ENCODE measurements at regions not wholly inside any gene's neighbourhood (a gene's known extent, or its start where the extent isn't known, plus 50 kb on each side); places are given as distances from the start of the nearest gene placed in this dataset.
"Not testable (repeated sequence)": the region's sequence is repeated elsewhere in the genome, so short reads cannot be mapped to it uniquely, and the experiment has no call there.

DNA sequence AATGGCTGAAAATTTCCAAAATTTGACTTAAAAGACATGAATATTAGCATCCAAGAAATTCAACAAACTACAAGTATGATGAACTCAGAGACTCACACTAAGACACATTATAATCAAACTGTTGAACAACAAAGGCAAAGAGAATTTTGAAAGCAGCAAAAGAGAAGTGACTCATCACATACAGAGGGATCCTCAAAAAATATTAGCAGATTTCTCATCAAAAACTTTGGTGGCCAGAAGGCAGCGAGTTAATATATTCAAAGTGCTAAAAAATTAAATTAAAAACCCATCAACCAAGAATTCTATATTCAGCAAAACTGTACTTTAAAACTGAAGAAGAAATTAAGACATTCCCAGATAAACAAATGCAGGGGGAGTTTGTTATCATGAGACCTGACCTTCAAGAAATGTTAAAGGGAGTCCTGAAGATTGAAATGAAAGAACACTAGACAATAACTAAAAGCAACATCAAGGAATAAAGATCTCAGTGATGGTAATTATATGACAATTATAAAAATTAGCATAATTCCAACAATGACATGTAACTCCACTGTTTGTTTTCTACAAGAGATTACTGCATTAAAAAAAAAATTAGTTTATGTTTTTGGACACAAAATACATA, 150.0 kb downstream of the RNASET2 start:
- DNase-seq (ENCODE audit: low read depth in 3 of 3) = no peak

DNA sequence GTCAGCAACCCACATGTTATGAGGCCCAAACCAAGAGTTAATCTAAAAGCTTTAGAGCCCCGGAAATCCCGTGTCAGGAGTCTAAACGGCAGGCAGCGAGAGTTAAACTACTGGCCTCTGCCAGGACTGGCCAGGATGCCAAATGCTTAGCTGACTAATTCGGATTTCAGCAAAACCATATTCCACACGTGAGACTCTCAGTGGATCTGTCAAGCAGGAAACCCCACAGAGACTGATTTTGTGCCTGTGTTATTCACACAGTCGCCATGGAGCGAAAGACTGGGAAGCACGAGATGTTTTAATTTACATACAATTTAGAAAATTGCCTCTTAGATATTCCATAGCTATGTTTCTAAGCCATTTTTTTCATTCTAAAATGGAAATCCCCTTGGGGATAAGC, 152.9 kb downstream of the RNASET2 start:
- DNase-seq (ENCODE audit: low read depth in 3 of 3) = no peak

DNA sequence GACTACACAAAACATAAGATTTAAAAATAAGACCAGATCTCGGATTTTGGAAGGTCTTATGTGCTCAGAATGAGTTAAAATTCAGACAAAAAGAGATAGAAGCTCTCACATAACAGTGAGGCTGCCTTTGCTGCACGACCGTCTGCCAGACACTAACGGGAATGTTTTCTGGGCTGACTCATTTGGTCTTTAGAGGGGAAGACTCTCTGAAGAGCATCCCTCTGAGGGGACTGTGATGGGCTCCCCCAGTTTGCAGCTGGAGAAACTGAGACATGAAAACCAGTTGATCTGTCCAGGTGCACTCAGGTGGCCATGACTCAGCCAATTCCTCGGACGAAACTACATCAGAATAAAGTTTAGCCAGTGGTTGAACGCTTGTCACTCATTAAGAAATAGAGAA, 153.9 kb downstream of the RNASET2 start:
- no peak for DNase-seq (ENCODE audit: low read depth in 3 of 3)

GRCh38 chr6:166800137-166800536, 156.2 kb downstream of the RNASET2 start:
- DNase-seq (ENCODE audit: low read depth in 3 of 3) = no peak

DNA sequence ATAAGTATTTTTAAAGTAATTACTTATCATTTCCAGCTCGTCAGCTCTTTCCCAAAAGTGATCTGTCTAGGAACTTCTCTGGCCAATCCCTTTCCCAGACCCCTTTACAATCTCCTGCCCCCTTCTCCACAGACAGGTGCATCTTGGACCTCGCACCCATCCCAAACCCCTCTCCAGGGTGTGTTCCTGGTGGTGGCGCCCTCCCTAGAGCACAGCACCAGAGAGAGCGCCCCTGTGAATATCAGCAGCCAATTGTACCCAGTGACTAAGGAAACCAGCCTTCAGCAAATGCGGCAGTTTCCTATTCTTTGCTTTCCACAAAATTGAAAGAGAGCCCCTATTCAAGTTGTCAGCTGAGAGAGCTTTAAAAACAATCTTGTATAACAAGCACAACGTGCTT, 157.7 kb downstream of the RNASET2 start:
- DNase-seq (ENCODE audit: low read depth in 3 of 3) = no peak

DNA sequence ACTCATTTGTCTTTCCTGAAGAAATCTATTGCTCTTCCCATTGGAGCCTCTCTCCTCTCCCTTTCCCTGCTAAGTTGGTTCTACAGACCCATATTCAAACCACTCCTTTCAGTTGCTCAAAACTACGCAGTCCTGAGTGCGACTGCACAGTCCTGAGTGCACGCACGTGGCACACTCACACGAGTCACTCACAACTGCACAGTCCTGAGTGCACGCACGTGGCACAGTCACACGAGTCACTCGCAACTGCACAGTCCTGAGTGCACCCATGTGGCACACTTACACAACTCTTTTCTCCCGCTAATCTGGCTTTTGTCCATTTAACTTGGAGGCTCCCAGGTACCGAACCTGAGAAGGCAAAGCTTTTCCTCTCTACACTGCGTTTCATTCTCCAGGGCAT, 159.7 kb downstream of the RNASET2 start:
- no peak for DNase-seq (ENCODE audit: low read depth in 3 of 3)

GRCh38 chr6:166795879-166796278, 160.5 kb downstream of the RNASET2 start:
- DNase-seq (ENCODE audit: low read depth in 3 of 3) = no peak

- not testable (repeated sequence) for DNase-seq (ENCODE audit: low read depth in 3 of 3)
Measured at GRCh38 chr6:166790808-166791207, 163.8 kb upstream of the RPS6KA2 start.

DNA sequence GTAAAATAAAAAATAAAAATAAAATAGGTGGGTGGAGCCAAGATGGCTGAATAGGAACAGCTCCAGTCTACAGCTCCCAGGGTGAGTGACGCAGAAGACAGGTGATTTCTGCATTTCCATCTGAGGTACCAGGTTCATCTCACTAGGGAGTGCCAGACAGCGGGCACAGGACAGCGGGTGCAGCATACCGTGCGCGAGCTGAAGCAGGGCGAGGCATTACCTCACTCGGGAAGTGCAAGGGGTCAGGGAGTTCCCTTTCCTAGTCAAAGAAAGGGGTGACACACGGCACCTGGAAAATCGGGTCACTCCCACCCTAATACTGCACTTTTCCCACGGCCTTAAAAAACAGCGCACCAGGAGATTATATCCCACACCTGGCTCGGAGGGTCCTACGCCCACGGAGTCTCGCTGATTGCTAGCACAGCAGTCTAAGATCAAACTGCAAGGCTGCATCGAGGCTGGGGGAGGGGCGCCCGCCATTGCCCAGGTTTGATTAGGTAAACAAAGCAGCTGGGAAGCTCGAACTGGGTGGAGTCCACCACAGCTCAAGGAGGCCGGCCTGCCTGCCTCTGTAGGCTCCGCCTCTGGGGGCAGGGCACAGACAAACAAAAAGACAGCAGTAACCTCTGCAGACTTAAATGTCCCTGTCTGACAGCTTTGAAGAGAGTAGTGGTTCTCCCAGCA, 161.9 kb upstream of the RPS6KA2 start:
- not testable (repeated sequence) for DNase-seq (ENCODE audit: low read depth in 3 of 3)

DNA sequence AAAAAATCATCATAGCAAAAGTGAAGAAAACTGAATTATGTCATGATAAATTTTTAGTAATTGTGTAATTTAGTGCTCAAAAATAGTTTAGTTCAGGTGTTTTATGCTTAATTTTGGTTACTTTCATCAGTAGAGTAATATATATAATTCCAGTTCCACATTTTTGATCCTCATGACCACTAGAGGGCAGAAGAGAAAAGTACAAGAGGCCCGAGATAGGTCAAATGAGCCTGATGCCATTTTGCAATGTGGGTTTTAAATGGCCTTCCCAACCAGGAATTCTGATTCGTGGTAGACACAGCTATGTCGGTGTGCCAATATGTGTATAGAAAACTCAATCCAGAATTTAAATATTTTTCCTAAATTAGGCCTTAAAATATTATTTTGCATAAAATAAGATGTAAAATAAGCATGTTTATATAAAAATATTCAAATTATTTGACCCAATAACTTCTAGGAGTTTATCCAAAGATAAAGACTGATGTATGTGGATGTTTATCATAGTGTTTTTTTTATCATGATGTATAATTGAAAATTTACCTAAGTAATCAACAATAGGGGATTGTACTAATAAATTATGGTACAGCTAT, 159.7 kb upstream of the RPS6KA2 start:
- peak in 1 of 3 donors; percentile 10 for DNase-seq (ENCODE audit: low read depth in 3 of 3)

GRCh38 chr6:166785131-166785530, 158.1 kb upstream of the RPS6KA2 start:
- DNase-seq (ENCODE audit: low read depth in 3 of 3) = no peak

DNA sequence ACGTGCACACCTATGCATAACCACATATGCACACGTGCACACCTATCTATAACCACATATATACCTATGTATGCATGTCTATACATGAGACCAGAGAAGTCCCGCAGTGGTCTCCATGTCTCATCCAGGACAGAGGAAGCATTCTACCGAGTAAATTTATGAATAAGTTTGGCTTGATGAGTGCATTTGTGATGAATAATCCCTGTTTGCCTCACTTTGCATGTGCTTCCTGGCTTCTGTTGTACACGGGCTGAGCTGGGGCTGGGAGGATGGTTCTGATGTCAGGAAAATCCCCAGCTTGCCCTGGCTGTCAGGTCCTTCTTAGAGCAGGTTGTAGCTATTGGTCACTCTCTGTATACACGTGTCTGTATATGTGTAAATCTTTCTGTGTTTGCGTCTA, 157.6 kb upstream of the RPS6KA2 start:
- no peak for DNase-seq (ENCODE audit: low read depth in 3 of 3)

DNA sequence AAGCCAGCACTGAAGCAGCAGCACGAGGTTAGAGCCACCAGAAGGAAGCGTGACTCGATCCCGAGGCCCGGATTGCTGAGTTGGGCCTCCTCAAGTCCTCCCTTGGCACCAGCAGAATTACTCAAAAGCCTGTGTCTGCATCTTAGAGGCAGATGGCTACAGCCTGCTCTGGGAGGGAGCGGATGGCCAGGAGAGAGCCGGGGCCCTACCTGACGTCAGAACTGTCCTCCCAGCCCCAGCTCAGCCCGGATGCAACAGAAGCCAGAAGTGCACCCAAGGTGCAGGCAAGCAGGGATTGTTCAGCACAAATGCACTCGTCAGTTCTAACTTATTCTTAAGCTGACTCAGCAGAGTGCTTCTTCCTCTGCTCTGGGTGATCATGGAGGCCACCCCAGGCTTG, 155.5 kb upstream of the RPS6KA2 start:
- no peak for DNase-seq (ENCODE audit: low read depth in 3 of 3)

DNA sequence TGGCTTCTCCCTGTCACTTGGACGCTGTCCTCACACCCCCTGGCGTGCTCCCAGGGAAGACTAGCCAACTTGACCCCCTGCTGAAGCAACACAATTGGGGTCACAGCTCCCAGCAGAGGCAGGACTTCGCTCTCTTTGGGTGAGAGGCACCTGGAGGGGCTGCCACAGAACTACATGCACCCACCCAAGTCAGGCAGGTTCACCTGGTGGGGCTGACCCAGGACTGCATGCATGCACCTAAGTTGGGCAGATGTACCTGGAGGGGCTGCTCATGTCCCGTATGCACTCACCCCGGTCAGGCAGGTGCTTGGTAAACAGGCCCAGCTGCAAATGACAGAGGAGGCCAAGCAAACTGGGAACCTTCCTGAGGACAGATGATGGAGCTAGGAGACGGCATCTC, 154.3 kb upstream of the RPS6KA2 start:
- no peak for DNase-seq (ENCODE audit: low read depth in 3 of 3)

- no peak for DNase-seq (ENCODE audit: low read depth in 3 of 3)
Measured at GRCh38 chr6:166779963-166780683, 153.1 kb upstream of the RPS6KA2 start.

DNA sequence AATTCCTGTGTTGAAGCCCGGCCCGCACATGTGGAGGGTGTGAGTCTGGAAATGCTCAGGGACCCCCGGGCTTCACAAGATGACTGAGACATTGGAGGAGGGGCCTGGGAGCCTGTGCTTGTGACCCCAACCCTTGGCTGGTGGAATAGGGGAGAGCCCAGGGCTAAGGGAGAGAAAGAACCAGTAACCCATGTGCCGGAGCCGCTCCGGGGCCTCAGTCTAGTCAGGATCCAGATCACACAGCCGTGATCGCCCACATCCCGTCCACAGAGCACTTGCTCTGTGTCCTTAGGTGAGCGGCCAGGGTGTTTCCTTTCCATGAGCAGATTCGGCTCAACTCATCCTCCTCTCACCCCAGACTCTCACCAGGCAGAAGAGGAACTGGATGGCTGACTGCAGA, 152.3 kb upstream of the RPS6KA2 start:
- no peak for DNase-seq (ENCODE audit: low read depth in 3 of 3)

DNA sequence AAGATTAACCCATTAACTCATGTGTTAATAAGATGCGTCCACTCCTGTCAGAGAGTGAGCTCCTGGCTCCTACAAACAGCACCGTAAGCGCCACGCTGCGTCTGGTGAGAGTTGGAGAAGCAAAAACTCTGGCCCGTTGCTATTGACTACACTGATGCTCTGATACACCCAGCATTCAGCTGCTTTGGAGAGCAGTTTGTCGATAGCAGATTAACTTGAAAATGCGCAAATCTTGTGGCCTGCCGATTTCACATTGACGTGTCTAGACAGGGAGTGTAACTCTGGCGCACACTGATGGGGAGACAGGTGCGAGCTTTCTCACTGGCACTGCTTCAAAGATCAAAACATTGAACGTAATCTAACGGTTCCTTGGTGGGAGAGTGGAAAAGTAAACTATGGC, 151.7 kb upstream of the RPS6KA2 start:
- no peak for DNase-seq (ENCODE audit: low read depth in 3 of 3)

DNA sequence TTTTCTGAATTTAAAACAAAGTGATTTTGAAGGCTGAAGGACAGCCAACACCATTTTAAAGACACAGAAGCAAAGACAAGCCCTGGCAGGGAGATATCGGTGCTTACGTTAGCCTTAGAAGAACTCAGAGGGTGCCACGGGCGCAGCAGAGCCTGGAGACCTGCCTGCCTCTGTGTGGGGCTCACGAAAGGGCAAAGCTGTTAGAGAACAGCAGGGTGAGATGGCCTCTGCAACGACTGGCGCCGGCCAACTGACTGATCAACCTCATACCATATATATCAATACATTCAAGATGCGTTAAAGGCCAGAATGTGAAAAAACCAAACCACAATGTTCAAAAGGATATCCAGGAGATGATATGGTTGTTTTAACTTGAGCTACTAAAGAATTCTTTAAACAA, 151.0 kb upstream of the RPS6KA2 start:
- DNase-seq (ENCODE audit: low read depth in 3 of 3) = no peak

DNA sequence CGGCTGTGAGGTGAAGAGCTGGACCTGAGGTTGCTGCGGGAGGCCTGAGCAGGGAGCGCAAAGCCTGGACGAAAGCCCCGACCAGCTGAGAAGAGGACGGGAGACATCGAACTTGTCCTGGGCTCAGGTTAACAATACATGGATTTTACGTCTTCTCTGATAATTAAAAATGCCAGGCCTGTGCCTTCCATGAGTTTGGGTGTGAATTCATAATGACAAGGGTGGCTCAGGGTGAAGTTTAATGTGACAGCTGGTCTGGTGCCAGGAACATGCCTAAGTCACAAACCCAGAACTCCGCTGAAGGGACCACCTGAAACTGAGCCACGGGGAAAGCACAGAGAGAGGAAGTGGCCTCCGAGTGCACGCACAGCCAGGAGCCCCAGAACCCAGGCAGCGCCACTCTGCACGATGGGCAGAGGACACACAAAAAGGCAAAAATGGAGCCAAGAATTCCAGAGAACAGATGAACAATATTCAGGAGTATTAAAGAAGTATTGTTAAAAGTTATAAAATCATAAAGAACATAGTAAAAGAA, 150.1 kb upstream of the RPS6KA2 start:
- DNase-seq (ENCODE audit: low read depth in 3 of 3) = no peak

- DNase-seq (ENCODE audit: low read depth in 3 of 3) = no peak
Measured at GRCh38 chr6:166776571-166776970, 149.5 kb upstream of the RPS6KA2 start.

DNA sequence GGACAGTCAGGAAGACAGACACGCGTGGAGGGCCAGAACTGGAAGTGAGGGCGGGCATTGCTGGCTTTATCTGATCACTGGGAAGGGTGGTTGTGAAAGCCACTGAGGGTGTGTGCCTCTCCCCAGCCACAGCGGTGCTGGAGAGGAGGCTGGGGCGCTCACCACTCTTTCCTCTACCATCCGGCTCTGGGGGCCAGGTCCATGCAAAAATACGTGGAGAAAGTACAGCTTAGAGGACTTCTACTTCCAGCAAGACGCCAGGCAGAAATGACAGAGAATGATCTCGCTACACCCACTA, 148.8 kb upstream of the RPS6KA2 start:
- DNase-seq (ENCODE audit: low read depth in 3 of 3) = no peak

DNA sequence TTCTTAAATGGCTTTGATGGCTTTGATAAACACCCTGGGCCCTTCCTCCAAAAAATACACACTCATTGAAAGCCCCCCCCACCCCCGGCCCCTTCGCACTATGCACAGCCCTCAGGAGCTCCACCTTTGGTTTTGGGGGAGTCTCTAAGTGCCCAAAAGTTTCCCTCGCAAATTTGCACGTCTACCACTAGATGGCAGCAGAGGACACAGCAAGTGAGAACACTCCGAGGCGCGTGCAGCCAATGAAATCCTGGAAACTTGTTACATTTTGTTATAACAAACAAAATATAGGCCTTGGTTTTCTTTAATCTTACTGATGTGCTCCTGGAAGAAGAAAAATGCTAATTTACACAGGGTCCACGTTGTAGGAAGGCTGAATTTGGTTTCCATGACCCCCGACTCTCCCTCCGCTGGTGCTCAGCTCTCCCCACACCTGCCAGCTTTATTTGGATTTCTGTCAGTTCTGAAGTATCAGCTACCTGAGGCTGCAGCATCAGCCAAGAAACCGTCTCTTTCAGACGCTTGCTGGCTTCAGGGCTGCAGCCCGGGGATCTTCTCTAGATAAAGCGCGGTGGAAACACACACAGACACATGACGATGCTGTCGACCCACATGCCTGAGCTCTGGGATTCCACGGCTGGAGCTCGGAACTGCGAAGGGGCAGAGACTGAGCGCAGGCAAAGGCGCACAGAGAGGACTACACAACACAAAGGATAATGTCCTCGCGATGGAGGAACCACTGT, 148.3 kb upstream of the RPS6KA2 start:
- peak; percentile 37 to 44 (median 38) for DNase-seq (ENCODE audit: low read depth in 3 of 3)

Data from stimulated activated CD4-positive, alpha-beta T cell treated with anti-CD3 and anti-CD28 coated beads, TNF-alpha, amount 100 ng/mL, for 48 hours (primary cell).